Large intestine (tissue), 3 donors: ENCODE measurements at regions not wholly inside any gene's neighbourhood (a gene's known extent, or its start where the extent isn't known, plus 50 kb on each side); places are given as distances from the start of the nearest gene placed in this dataset.

Source experiments
- DNase-seq, 2 donors: peaks; one replicate each; pipeline versions ENCODE4 v3.0.0 to v3.0.0-alpha.2; 2013
- H3K27ac ChIP-seq: one replicate; pipeline ENCODE4 v1.5.1; 2013; ENCODE audit warnings: low read length
- H3K27me3 ChIP-seq: 2 replicates; pipeline ENCODE4 v1.6.1; 2013; ENCODE audit warnings: low read length; ENCODE audit not compliant: control insufficient read depth, insufficient read depth
- H3K36me3 ChIP-seq: 2 replicates; pipeline ENCODE4 v1.6.1; 2013; ENCODE audit warnings: low read length; ENCODE audit not compliant: control insufficient read depth, insufficient read depth
- H3K4me1 ChIP-seq: one replicate; pipeline ENCODE4 v1.6.1; 2013; ENCODE audit warnings: low read length; ENCODE audit not compliant: control insufficient read depth, insufficient read depth
- H3K4me3 ChIP-seq: one replicate; pipeline ENCODE4 v1.5.1; 2013; ENCODE audit warnings: low read length
- H3K9me3 ChIP-seq: one replicate; pipeline ENCODE4 v1.6.1; 2013; ENCODE audit warnings: mild to moderate bottlenecking, low read depth, low read length, moderate library complexity; ENCODE audit not compliant: control insufficient read depth
- WGBS: methylation state at CpG from one replicate; pipeline ENCODE4 v1.1.5; 2013; ENCODE audit warnings: low lambda C conversion rate; ENCODE audit not compliant: insufficient coverage; 5-methylcytosine and 5-hydroxymethylcytosine counted together

- Histone ChIP-seq H3K9me3 (no peaks in the 10 kb centered on the region), H3K27ac (no peak overlapping the region), H3K27me3 (no peaks in the 10 kb centered on the region), H3K4me1 (no peaks in the 10 kb centered on the region), H3K36me3 (no peaks in the 10 kb centered on the region), H3K4me3 (no peak overlapping the region)
- no peak for DNase-seq
- WGBS, result no CpG with 5 or more reads among the region's 5 CpGs
These were observed 98.7 kb downstream of the SLC24A2 start for GRCh38 chr9:19690128-19690527.

GRCh38 chr9:19689328-19690101 is 99.3 kb downstream of the SLC24A2 start:
- Histone ChIP-seq H3K27me3 (no peaks in the 10 kb centered on the region), H3K27ac (no peak overlapping the region), H3K36me3 (no peaks in the 10 kb centered on the region), H3K9me3 (no peaks in the 10 kb centered on the region), H3K4me1 (no peaks in the 10 kb centered on the region), H3K4me3 (no peak overlapping the region)
- DNase-seq, result no peak
- WGBS, result no CpG with 5 or more reads among the region's 4 CpGs

GRCh38 chr9:19683715-19684114 is 105.1 kb downstream of the SLC24A2 start:
- Histone ChIP-seq H3K27ac (no peak overlapping the region), H3K27me3 (no peaks in the 10 kb centered on the region), H3K36me3 (no peaks in the 10 kb centered on the region), H3K4me1 (no peaks in the 10 kb centered on the region), H3K4me3 (no peak overlapping the region), H3K9me3 (no peaks in the 10 kb centered on the region)
- WGBS, result no CpG with 5 or more reads among the region's 2 CpGs
- DNase-seq, result no peak

- H3K27me3 ChIP-seq, result no peaks in the 10 kb centered on the region
- no peak overlapping the region for H3K4me3 ChIP-seq
- no peaks in the 10 kb centered on the region for H3K9me3 ChIP-seq
- no peaks in the 10 kb centered on the region for H3K36me3 ChIP-seq
- H3K27ac ChIP-seq, result no peak overlapping the region
- WGBS, result 80% methylated on average over 1 of the region's 2 CpGs
- no peaks in the 10 kb centered on the region for H3K4me1 ChIP-seq
- no peak for DNase-seq
These were observed 106.4 kb downstream of the SLC24A2 start for GRCh38 chr9:19682397-19682796.

GRCh38 chr9:19681846-19682245 is 107.0 kb downstream of the SLC24A2 start:
- 100% methylated on average over 1 of the region's 3 CpGs for WGBS
- Histone ChIP-seq H3K36me3 (no peaks in the 10 kb centered on the region), H3K4me1 (no peaks in the 10 kb centered on the region), H3K27me3 (no peaks in the 10 kb centered on the region), H3K27ac (no peak overlapping the region), H3K4me3 (no peak overlapping the region), H3K9me3 (no peaks in the 10 kb centered on the region)
- no peak for DNase-seq

GRCh38 chr9:19677924-19678323 is 110.9 kb downstream of the SLC24A2 start:
- DNase-seq, result no peak
- no CpG with 5 or more reads among the region's 5 CpGs for WGBS
- no peak overlapping the region for H3K4me3 ChIP-seq
- no peaks in the 10 kb centered on the region for H3K36me3 ChIP-seq
- H3K27ac ChIP-seq, result no peak overlapping the region
- H3K9me3 ChIP-seq, result no peaks in the 10 kb centered on the region
- H3K4me1 ChIP-seq, result no peaks in the 10 kb centered on the region
- H3K27me3 ChIP-seq, result no peaks in the 10 kb centered on the region

GRCh38 chr9:19675492-19675891 is 113.3 kb downstream of the SLC24A2 start:
- Histone ChIP-seq H3K27me3 (no peaks in the 10 kb centered on the region), H3K27ac (no peak overlapping the region), H3K36me3 (no peaks in the 10 kb centered on the region), H3K9me3 (no peaks in the 10 kb centered on the region), H3K4me1 (no peaks in the 10 kb centered on the region), H3K4me3 (no peak overlapping the region)
- WGBS, result no CpG with 5 or more reads among the region's 9 CpGs
- DNase-seq, result no peak

- H3K9me3 ChIP-seq, result no peaks in the 10 kb centered on the region
- no peak overlapping the region for H3K27ac ChIP-seq
- H3K4me3 ChIP-seq, result no peak overlapping the region
- no peak for DNase-seq
- no peaks in the 10 kb centered on the region for H3K4me1 ChIP-seq
- H3K36me3 ChIP-seq, result no peaks in the 10 kb centered on the region
- H3K27me3 ChIP-seq, result no peaks in the 10 kb centered on the region
These were observed 122.3 kb downstream of the SLC24A2 start for GRCh38 chr9:19666575-19666974.

- Histone ChIP-seq H3K4me1 (no peaks in the 10 kb centered on the region), H3K36me3 (no peaks in the 10 kb centered on the region), H3K9me3 (no peaks in the 10 kb centered on the region), H3K4me3 (no peak overlapping the region), H3K27me3 (no peaks in the 10 kb centered on the region), H3K27ac (no peak overlapping the region)
- no peak for DNase-seq
- no CpG with 5 or more reads among the region's 9 CpGs for WGBS
These were observed 123.5 kb downstream of the SLC24A2 start for GRCh38 chr9:19665146-19665863.

- Histone ChIP-seq H3K4me3 (no peak overlapping the region), H3K9me3 (no peaks in the 10 kb centered on the region), H3K27ac (no peak overlapping the region), H3K27me3 (no peaks in the 10 kb centered on the region), H3K4me1 (no peaks in the 10 kb centered on the region), H3K36me3 (no peaks in the 10 kb centered on the region)
- 80% methylated on average over 1 of the region's 3 CpGs for WGBS
- no peak for DNase-seq
These were observed 125.3 kb downstream of the SLC24A2 start for GRCh38 chr9:19663570-19663969.

GRCh38 chr9:19662213-19662612 is 126.6 kb downstream of the SLC24A2 start:
- no peaks in the 10 kb centered on the region for H3K9me3 ChIP-seq
- H3K27ac ChIP-seq, result no peak overlapping the region
- no peaks in the 10 kb centered on the region for H3K36me3 ChIP-seq
- no peak overlapping the region for H3K4me3 ChIP-seq
- no peaks in the 10 kb centered on the region for H3K27me3 ChIP-seq
- DNase-seq, result no peak
- WGBS, result 70% methylated on average over 3 of the region's 6 CpGs
- no peaks in the 10 kb centered on the region for H3K4me1 ChIP-seq
